ENCODE measurements at regions not wholly inside any gene's neighbourhood (a gene's known extent, or its start where the extent isn't known, plus 50 kb on each side); places are given as distances from the start of the nearest gene placed in this dataset.

DNA sequence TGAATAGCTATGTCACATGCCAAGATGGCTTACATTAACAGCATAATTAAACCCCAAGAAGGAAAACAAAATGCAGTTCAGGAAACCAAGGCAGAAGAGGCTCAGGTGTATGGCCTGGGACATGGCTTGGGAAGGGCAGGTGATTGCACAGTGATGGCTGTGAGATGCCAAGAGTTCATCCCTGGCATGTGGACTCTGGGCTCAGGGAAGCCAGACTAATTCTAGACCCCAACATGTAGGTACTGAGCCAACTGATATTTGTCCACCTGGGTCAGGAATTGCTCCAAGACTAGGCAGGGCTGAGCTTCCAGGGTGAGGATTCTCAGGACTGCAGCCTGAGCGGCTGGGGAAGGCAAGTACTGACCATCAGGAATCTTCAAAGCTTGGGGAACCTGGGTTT, 218.4 kb upstream of the PIK3R1 start:
- Histone ChIP-seq H3K9me3 (ENCODE audit: control insufficient read depth, low read depth, low read length) (no peaks in the 10 kb centered on the region), H2AFZ (ENCODE audit: control insufficient read depth, low read length) (no peak overlapping the region), H3K36me3 (ENCODE audit: control insufficient read depth in 2 of 2, extremely low read depth in 1 of 2, insufficient read depth in 2 of 2, low read length in 2 of 2) (no peaks in the 10 kb centered on the region), H3K27me3 (ENCODE audit: control insufficient read depth, extremely low read depth, insufficient read depth, low read length) (no peaks in the 10 kb centered on the region), H3K9ac (ENCODE audit: control insufficient read depth, extremely low read depth, insufficient read depth, low read length) (no peak overlapping the region), H3K79me2 (ENCODE audit: control insufficient read depth, insufficient read depth, low read length) (no peaks in the 10 kb centered on the region), H3K4me1 (ENCODE audit: control insufficient read depth, extremely low read depth, insufficient read depth, low read length) (no peaks in the 10 kb centered on the region), H3K9me1 (ENCODE audit: control insufficient read depth, extremely low read depth, insufficient read depth, low read length) (no peaks in the 10 kb centered on the region), H3K4me2 (ENCODE audit: control insufficient read depth, extremely low read depth, insufficient read depth, low read depth, low read length) (no peak overlapping the region), H3K4me3 (ENCODE audit: control insufficient read depth in 2 of 3, extremely low read depth in 1 of 3, insufficient read depth in 2 of 3, low read depth in 1 of 3, low read length in 3 of 3) (no peak overlapping the region), H3K27ac (ENCODE audit: control insufficient read depth, insufficient read depth, low read length) (no peak overlapping the region), H4K20me1 (ENCODE audit: control insufficient read depth, extremely low read depth, insufficient read depth, low read length) (no peaks in the 10 kb centered on the region)
- no peak for DNase-seq (ENCODE audit: low read depth, low spot score)
- dilution Hi-C loops (cut with MboI; ENCODE audit: extremely low pct_ligation_motif_present, low sequenced_read_pairs): no loop called here
- FAIRE-seq: no peak
- TF ChIP-seq EZH2 (IDR thresholded peaks at IDR 0.05; ENCODE audit: low read length): no peak
- no peak for TF ChIP-seq CTCF (optimal IDR thresholded peaks at IDR 0.05 in 1 of 3, IDR thresholded peaks at IDR 0.05 in 1 of 3, conservative IDR thresholded peaks at IDR 0.05 in 1 of 3; ENCODE audit: extremely low read depth in 1 of 3, insufficient read depth in 2 of 3, low read length in 3 of 3)

DNA sequence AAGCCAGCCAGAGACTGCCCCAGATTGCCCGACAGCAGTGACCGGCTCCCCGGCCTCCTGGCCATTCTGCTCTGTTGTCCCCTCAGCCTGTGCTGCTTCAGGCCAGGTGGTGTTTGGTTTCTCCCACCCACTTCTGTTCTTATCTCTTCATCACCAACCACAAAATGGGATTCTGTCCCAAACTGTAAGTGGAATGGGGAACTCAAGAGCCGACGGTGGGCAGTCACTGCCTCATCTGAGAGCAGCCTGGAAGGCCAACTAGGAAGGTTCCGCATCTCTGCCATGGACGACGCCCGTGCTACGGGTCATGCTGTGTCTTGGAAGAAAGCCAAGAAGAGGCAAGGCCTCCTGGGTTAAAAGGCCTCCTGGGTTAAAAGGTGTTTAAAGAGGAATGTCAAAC, 219.0 kb upstream of the PIK3R1 start:
- FAIRE-seq: no peak
- Histone ChIP-seq H3K9ac (ENCODE audit: control insufficient read depth, extremely low read depth, insufficient read depth, low read length) (no peak overlapping the region), H3K4me3 (ENCODE audit: control insufficient read depth in 2 of 3, extremely low read depth in 1 of 3, insufficient read depth in 2 of 3, low read depth in 1 of 3, low read length in 3 of 3) (no peak overlapping the region), H3K27ac (ENCODE audit: control insufficient read depth, insufficient read depth, low read length) (no peak overlapping the region), H3K36me3 (ENCODE audit: control insufficient read depth in 2 of 2, extremely low read depth in 1 of 2, insufficient read depth in 2 of 2, low read length in 2 of 2) (no peaks in the 10 kb centered on the region), H4K20me1 (ENCODE audit: control insufficient read depth, extremely low read depth, insufficient read depth, low read length) (no peaks in the 10 kb centered on the region), H3K9me1 (ENCODE audit: control insufficient read depth, extremely low read depth, insufficient read depth, low read length) (no peaks in the 10 kb centered on the region), H3K4me2 (ENCODE audit: control insufficient read depth, extremely low read depth, insufficient read depth, low read depth, low read length) (no peak overlapping the region), H3K79me2 (ENCODE audit: control insufficient read depth, insufficient read depth, low read length) (no peaks in the 10 kb centered on the region), H2AFZ (ENCODE audit: control insufficient read depth, low read length) (no peak overlapping the region), H3K9me3 (ENCODE audit: control insufficient read depth, low read depth, low read length) (no peaks in the 10 kb centered on the region), H3K27me3 (ENCODE audit: control insufficient read depth, extremely low read depth, insufficient read depth, low read length) (no peaks in the 10 kb centered on the region), H3K4me1 (ENCODE audit: control insufficient read depth, extremely low read depth, insufficient read depth, low read length) (no peaks in the 10 kb centered on the region)
- DNase-seq (ENCODE audit: low read depth, low spot score): no peak
- TF ChIP-seq EZH2 (IDR thresholded peaks at IDR 0.05; ENCODE audit: low read length): no peak
- TF ChIP-seq CTCF (optimal IDR thresholded peaks at IDR 0.05 in 1 of 3, IDR thresholded peaks at IDR 0.05 in 1 of 3, conservative IDR thresholded peaks at IDR 0.05 in 1 of 3; ENCODE audit: extremely low read depth in 1 of 3, insufficient read depth in 2 of 3, low read length in 3 of 3): no peak
- dilution Hi-C loops (cut with MboI; ENCODE audit: extremely low pct_ligation_motif_present, low sequenced_read_pairs): no loop called here
